ENCODE measurements at regions not wholly inside any gene's neighbourhood (a gene's known extent, or its start where the extent isn't known, plus 50 kb on each side); places are given as distances from the start of the nearest gene placed in this dataset.
"Not testable (repeated sequence)": the region's sequence is repeated elsewhere in the genome, so short reads cannot be mapped to it uniquely, and the experiment has no call there.

DNA sequence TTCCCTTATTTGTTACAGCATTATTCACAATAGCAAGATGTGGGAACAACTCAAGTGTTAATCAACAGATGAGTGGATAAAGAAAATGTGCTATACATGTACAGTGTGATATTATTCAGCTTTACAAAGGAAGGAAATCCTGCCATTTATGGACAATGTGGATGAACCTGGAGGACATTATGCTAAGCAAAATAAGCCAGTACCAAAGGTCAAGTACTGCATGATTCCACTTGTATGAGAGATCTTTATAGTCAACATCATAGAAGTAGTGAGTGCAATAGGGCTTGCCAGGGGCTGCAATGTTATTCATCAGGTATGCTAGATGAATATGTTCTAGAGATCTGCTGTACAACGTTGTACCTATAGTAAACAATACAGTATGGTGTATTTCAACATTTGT lies 138.5 kb upstream of the AGR3 start:
- no peak for DNase-seq

DNA sequence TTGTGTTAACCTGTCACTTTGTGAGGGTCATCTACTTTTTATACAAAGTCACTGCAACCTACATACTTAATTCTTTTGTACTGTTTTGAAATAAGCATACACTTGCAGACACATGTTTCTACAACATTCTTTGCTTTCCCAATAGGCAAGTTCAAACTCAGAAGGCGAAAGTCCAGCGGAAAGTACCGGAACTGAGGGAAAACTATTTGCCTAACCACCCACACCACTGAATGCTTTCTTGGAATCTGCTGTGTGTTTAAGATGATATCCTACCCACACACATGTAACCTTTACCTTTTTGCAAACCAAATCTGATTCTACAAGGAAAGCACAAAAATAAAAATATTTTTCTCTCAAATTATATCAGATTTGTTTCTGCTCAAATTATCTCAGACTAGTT lies 139.4 kb upstream of the AGR3 start:
- DNase-seq = no peak

DNA sequence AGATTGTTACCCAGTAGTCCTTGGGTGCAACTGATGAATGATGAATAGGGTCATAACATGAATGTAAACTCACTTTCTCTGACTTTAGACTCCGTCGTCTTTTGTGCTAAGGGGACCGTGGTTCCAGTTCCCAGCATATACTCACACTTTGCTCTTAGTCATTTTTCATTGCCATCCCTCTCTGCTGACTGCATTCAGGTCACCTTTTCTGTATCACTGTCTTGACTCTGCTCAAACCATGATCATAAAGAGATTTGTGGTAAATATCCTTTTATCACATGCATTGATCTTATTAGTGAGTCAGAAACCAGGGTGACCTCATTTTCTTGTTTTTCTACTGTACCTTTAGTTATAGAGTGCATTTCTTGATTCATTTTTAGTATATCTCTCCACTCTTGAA lies 141.1 kb upstream of the AGR3 start:
- no peak for DNase-seq

DNA sequence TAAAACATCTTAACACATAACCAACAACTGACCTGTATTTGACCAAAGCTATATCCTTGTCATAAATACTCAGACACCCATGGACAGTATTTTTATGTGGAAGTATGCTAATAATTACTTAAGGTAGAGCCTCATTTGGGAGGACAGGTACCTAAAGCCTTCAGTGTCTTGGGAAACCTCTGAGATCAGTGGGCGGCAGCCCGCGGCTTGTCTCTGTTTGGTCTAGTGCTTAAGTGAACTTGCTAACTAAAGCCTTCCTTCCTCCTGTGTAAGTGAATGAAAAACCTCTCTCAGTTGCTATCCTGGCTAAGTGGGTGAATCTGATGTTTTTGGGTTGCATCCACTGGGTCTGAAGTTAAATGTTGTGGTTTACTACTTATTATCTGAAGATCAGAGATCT lies 144.5 kb upstream of the AGR3 start:
- DNase-seq = no peak

DNA sequence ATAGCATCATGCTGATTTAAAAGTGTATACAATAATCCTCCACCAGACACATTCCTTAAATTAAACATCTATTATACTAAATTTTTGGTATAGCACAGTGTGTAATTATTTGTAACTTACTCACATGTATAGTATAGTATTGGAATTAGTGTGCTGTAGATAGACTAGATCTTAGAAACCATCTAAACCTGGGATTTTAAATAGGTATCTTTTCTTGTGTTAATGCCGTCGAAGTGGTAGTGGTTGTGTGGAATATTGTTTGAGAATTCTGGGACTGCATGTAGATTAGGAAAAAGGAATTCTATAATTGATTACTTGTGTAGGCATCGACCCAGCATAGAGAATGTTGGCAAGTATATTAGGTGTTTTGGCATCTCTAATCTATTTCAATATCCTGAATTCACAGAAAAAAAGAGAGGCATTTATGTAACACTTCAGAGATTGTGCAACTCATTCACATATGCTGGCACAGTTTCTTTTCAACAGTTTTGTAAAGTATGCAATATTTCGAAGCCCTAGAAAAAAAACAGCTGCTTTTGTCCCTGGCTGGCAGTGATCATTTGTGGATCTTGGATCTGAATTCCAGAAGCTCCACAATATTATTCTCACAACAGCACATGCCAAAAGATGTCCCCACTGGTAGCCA lies 145.5 kb upstream of the AGR3 start:
- DNase-seq = no peak

DNA sequence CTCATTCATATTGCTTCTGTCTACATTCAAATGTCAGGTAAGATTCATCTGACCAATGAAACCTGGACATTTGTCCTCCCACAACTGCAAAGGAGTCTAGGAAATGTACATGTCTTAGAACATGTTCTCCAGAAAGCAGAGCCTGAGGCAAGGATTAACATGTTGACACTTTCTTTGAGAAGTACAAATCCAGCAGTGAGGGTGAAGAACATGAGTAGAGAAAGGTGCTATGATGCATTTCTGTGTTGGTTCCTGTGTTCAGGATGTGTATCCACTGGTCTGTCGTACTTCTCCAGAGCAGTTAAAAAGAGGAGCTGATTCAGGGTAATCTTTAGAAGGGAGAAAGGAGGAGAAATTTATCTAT lies 146.0 kb upstream of the AGR3 start:
- DNase-seq = no peak

DNA sequence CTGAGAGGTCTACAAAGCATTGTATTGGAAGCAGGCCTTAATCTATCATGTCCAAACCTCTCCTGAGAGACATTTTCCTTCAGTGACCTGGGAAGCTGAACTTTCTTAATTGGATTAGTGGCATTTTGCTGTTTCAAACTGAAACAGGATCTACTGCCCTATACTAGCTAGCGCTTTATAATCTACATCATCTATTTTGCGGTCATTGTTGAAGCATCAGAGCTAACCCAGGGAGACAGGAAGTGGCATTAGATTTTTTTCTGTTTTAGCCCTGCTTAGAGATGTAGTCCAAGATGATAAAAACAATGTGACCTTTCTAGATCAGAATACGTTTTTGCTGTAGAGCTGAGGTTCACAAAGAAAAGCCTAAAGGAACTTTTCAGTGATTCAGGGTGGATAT lies 147.4 kb upstream of the AGR3 start:
- DNase-seq = no peak

DNA sequence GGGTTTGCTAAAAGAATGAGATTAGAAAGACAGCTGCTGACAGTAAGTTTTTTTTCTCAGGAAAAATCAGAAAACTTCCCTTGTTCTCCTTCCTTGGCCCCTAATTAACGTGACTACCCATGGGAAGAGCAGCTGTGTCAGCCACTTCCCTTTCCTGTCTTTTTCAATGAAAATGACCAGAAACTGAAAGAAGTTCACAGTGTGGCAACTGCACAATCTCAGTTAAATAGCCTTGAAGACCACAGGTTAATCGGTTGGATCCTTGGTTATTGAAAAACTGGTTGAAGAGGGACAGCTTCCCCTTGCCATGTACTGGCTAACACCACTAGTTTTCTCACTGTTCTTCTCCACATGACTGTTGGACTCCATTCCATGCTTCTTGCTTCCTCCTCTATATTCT lies 148.8 kb upstream of the AGR3 start:
- no peak for DNase-seq

DNA sequence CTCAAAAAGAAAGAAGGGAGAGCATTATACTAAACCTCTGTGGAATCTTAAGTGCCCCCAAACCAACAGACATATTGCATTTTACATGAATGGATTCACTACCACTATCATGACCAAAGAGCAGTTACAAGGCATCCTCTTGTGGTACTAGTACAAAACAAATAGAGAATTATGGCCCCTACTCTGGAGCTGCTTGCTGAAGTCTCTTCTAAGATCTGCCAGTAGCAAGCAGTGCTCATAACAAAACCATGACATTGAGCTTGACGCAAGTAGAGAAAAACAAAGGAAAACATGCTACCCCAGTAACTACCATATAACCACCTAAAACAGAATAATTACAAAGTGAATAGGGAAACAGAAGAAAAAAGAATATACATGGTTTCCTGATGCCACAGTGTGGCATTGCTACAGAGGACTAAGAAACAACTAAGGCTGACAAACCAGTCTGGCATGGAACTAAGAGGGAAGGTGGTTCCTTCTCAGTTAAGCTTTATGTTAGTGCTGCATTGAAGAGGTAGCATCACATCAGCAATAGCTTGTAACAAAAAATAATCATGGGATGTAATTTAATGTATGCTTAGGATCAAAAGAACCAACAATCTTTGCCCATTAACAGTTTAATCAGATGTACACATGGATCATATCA lies 150.2 kb upstream of the AGR3 start:
- DNase-seq = no peak

DNA sequence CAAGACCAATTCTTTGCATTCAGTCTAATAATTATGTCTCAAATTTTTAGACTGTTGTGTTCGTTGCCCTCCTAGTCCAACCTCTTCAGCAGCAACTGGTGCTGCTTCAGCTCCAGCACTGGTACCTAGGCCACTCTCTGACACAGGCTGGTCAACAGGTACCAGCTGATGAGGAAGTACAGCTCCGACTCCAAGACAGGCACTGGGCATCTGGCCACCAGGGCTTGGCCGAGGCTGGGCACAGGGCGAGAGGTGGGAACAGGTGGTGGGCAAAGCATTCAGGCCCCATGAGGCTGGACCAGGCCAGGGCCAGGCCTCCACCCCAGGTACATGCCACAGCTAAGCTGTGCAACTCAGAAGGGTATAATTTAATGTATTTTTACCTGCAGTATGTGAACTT lies 151.5 kb upstream of the AGR3 start:
- no peak for DNase-seq

DNA sequence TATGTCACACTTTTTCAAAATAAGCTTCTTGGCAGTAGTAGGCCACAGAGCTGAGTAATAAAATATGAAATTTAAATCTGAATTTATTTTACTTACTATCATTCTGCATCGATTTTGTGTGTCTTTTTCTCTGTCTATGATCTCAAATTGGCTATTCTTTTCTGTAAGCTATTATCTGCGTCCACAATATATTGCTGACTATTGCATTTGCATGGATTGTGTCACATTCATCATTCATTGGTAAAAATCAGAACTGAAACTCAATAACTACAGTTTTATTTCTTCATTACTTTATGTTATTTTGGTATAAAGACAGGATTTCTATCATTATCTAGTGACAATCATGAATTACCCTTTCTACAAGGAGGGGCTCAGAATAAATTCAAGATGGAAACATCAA lies 154.8 kb upstream of the AGR3 start:
- DNase-seq = no peak

DNA sequence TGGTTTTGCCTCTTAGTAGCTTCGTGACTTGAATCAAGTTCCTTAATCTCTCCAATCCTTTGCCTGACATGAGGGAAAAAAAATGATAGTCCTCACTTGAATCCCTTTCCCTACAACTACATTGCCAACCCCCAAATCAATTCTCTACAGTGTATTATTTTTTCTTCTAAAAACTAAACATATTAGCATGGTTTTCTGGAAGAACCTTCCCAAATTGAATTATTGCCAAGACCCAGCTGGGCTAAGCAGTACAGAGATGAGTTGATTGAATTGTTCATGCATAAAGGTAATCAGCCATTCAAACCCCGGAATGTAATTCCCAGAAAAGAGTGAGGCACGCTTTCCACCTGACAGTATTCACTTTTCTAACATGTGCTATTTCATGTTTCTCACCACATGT lies 155.6 kb upstream of the AGR3 start:
- DNase-seq = no peak

DNA sequence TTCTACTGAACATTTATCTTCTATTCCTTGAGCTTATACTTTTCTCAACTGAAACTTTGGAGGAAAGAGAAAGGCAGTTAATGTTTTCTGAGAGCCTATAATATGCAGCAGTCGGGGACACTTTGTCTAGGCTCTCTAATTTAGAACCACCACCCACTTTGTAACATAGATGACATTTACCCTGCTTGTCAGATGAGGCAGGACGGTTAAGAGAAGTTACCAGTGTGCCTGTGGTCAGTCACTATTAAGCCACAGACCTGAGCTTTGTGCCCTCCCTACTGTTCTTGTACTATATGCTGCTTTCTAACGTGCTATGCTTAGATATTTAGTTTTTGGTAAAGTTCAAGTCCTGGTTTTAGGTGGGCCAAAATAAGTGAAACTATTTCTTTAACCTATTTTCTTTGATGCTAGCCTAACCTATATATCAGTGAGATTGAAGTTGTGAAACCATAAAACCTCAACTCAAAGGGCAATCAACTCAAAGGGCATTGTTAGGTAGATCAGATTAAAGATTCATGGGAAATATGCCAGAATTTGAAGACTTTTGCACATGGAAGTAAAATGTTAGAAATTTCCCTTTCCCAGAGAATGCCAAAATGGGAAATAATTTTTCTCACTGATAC lies 156.5 kb upstream of the AGR3 start:
- DNase-seq = no peak

DNA sequence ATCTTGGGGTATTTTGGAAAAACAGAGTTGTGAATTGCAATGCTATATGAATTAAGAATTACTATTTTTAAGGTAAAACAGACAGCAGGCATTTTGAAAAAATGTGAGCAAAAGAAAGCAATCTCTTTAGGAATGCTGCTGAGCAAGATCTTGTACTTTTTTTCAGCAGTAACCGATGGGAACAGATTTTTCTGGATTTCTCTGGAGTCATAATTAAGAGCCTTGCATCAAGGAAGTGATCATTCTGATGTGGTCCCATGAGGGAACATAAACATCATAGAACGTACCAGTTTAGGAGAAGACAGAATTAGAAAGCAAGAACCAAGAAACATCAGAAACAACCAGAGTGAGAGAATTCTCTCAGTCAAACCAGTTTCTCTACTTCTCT lies 157.0 kb upstream of the AGR3 start:
- no peak for DNase-seq

DNA sequence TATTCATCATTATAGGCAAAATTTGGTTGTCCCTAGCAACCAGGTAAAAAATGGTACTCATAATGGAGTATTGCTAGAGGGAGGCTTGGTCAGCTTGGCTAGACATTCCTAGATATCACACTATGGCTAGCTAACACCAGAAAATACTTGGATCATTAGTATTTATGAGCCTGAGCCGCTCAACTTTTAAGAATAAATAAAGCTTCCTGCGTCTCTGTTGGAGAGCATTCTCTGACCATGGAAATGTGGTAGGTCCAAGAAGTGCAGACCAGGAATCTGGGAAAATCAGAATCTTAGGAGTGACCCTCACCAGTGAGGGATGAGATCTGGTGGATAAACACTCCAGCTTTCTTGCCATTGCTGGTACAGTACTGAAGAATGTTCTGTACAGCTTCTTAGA lies 157.6 kb upstream of the AGR3 start:
- DNase-seq = no peak

DNA sequence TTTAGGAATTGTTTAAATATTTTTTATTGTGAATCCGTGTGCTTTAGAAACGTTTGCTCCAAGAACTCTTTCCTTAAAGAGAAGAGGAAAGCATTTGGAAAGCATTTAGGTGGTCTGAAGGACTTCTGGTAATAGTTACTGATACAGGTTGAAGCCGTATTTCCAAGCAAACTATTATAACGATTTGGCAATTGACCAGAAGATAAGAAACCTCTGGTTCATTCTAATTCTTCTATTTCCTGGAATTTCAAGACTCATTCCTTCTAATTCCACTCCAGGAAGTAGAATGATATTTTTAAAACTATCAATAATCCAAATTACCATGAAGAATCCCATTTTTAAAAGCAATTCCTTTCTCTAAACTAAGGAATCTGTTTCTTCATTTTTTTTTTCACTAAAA lies 158.9 kb upstream of the AGR3 start:
- DNase-seq = no peak

DNA sequence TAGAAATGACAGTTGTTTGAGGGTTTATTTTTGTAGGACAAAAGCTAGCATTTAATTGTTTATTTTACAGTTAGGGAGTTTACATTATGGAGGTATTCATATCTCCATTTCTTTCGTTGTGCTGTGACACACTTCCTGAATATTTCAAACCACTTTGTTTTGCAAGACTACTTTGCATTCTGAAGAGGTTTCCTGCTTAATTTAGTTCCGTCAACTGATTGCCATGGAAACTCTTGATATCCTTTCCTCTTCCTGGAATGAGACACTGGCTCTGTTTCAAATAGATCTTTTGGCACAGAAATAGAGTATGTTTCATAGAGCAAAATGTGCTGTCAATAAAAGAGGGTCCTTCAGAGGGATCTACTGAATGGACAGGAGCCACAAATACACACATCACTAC lies 159.5 kb upstream of the AGR3 start:
- no peak for DNase-seq

DNA sequence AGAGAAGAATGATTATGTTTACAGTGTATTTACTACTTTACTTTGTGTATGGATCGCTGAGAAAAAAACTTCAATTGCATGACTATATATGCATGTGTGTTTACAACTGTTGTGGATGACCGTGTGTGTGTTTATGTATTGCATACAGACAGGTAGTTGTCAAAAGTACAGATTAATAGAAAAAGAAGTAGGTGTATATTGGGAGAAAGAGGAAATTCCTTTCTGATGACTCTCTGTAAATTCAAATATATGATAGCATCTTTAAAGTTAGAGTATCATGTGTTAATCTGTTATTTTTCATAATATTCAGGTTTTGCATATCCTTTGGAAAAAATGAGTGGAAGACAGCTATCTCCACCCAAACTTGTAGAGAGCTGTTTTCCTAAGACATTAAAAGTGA lies 160.4 kb upstream of the AGR3 start:
- DNase-seq = no peak

DNA sequence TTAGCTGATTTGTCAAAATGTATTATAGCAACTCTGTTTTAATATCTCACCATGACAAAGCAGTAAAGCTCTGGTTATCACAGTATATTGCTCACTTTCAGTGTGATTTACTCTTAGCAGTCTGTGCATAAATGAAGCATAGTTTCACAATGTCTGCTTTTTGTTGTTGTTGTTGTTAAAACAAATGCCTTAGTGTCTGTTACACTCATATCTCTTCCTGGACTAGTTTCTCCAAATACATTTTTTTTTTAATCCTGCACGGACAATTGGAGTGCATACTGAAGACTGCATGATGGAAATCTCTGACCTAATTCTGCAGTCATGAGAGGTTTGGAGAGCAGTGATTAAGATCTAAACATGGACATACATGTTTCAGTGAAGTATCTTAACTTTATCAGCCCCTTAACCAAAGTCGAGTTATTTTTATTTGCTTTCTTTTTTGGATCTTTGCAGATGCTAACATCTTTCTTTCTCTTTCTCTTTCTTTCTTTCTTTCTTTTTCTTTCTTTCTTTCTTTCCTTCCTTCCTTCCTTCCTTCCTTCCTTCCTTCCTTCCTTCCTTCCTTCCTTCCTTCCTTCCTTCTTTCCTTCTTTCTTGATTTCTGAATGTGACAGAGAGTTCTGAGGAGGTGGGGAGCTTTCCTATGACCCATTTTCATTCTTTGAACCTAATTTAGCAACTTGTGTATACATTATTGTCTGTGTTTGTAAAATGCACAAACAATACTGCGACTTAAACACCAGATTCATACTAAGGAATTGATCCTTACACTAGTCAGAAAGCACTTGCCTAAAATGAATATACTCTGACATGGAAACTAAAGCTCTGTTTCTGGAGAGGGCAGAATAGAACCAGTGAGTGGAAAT lies 161.5 kb upstream of the AGR3 start:
- no peak for DNase-seq

DNA sequence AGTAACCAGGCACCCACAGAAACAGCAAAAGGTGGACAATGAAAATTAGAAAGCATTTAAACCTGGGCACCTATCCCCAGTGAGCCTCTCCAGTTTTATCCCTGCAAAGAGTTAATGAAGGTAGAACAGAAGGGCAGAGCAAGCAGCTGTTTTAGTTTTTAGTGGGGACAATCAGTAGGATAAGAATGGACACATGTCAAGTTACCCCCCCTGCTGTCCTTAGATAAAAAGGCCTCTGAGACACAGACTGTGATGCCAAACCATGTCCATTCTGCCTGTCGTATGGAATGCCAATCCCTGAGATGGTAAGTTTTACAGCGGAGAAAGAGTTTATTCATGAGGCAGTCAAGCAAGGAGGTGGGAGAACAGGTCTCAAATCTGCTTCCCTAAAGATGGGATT lies 162.6 kb upstream of the AGR3 start:
- DNase-seq = no peak

DNA sequence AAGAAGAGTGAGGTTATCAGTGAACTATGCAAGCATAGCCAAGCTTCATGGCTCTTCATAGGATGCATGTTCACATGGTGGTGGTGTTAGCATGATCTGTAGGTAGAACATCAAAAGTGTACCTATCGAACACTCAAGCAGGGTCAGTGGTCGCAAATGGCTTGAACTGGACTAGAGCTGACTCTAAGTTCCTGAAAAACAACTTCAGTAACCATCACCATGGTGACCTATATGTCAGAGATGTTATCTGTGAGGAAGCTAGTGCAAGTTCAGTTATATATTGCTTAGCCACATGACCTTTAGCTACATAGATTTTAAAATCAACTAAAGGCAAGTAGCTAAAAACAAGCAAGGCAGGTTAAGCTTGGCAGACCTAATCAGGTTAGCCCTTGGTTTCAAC lies 163.1 kb upstream of the AGR3 start:
- DNase-seq = no peak

DNA sequence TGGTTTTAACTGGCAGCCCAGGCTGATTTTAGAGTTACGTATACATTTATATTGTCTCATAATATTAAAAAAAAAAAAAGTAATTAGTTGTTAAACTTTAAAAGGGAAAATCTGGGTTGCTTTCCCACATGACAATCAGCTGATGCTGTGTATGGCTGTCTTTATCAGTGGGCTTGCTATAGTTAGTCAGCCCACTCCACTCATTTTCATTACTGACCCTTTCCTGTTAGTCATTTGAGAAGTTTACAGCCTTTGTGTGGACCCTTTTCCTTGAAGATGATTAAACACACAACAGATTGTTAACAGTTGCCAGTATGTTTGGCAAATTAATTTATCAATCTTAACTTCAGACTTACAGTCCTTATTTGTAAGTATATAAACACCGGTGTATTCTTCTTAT lies 164.5 kb upstream of the AGR3 start:
- no peak for DNase-seq

DNA sequence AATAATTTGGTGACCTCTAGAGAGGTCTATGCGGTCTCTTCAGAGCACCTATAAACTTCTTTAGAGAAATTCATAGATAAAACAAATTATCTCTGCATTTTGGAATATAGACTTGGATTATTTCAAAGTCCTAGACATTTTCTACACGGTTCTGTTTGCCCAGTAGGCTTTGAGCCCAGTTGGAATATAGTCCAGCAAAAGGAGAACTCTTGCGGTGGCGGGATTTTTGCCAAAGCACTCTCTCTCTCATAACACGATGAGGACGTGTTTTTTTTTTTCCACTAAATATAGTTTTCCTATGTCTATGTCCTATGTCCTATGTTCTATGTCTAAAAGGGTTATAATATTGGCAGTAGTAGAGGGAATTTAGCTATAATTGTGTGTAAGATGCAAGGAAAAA lies 164.9 kb upstream of the AGR3 start:
- DNase-seq = no peak

DNA sequence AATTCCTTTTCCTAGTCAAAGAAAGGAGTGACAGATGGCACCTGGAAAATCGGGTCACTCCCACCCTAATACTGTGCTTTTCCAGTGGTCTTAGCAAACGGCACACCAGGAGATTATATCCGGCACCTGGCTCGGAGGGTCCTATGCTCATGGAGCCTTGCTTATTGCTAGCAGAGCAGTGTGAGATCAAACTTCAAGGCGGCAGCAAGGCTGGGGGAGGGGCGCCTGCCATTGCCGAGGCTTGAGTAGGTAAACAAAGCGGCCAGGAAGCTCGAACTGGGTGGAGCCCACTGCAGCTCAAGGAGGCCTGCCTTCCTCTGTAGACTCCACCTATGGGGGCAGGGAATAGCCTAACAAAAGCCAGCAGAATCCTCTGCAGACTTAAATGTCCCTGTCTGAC lies 171.4 kb upstream of the AGR3 start:
- not testable (repeated sequence) for DNase-seq

All from NCI-H187 treated with DMSO at 0.1 percent for 48 hours (cell line).